OCI-LY1 (cell line): ENCODE measurements at regions not wholly inside any gene's neighbourhood (a gene's known extent, or its start where the extent isn't known, plus 50 kb on each side); places are given as distances from the start of the nearest gene placed in this dataset.

ENCODE experiments used
- H2AFZ ChIP-seq: fragments of 200-600 bp; sonication (generic), shearing (Covaris generic); 2 replicates; pipeline ENCODE4 v1.6.0; 2014; ENCODE audit warnings: antibody characterized with exemption, mild to moderate bottlenecking, low read length
- H3F3A ChIP-seq: fragments of 200-600 bp; sonication (generic), shearing (Covaris generic); 2 replicates; pipeline ENCODE4 v1.6.0; 2014; ENCODE audit warnings: mild to moderate bottlenecking, antibody characterized with exemption, low read length, moderate library complexity; ENCODE audit not compliant: insufficient read depth
- H3K27ac ChIP-seq: fragments of 200-600 bp; sonication (generic); 2 replicates; pipeline ENCODE4 v1.5.1; 2014; ENCODE audit warnings: low read length, mixed run types, mild to moderate bottlenecking, low read depth; ENCODE audit not compliant: poor library complexity, severe bottlenecking
- H3K27me3 ChIP-seq: fragments of 200-600 bp; sonication (generic); 2 replicates; pipeline ENCODE4 v1.6.0; 2014; ENCODE audit warnings: antibody characterized with exemption, mild to moderate bottlenecking, low read length, moderate library complexity; ENCODE audit not compliant: insufficient read depth
- H3K36me3 ChIP-seq: fragments of 200-600 bp; sonication (generic); 2 replicates; pipeline ENCODE4 v1.6.1; 2014; ENCODE audit warnings: mild to moderate bottlenecking, antibody characterized with exemption, low read length, moderate library complexity, mixed read lengths; ENCODE audit not compliant: insufficient read depth
- H3K4me1 ChIP-seq: fragments of 200-600 bp; sonication (generic); 2 replicates; pipeline ENCODE4 v1.5.1; 2014; ENCODE audit warnings: mild to moderate bottlenecking, low read length, moderate library complexity; ENCODE audit not compliant: insufficient read depth, severe bottlenecking
- H3K4me2 ChIP-seq: fragments of 200-600 bp; sonication (generic), shearing (Covaris generic); 2 replicates; pipeline ENCODE4 v1.6.1; 2014; ENCODE audit warnings: low read length
- H3K4me3 ChIP-seq: fragments of 200-600 bp; sonication (generic); 2 replicates; pipeline ENCODE4 v1.5.1; 2014; ENCODE audit warnings: low read length, low read depth, mild to moderate bottlenecking, mixed read lengths; ENCODE audit not compliant: poor library complexity, severe bottlenecking
- H3K79me2 ChIP-seq: fragments of 200-600 bp; shearing (Covaris generic); 2 replicates; pipeline ENCODE4 v1.6.1; 2016; ENCODE audit warnings: mixed run types, low read length, mixed read lengths; ENCODE audit not compliant: insufficient read depth
- H3K9ac ChIP-seq: fragments of 200-600 bp; sonication (generic), shearing (Covaris generic); 2 replicates; pipeline ENCODE4 v1.6.1; 2014; ENCODE audit warnings: mild to moderate bottlenecking, low read length, mixed read lengths
- H3K9me2 ChIP-seq: fragments of 200-600 bp; sonication (generic), shearing (Covaris generic); 2 replicates; pipeline ENCODE4 v1.6.1; 2014; ENCODE audit warnings: low read depth, mild to moderate bottlenecking, low read length, mixed read lengths
- H3K9me3 ChIP-seq: fragments of 200-600 bp; shearing (Covaris generic); 2 replicates; pipeline ENCODE4 v1.6.1; 2014; ENCODE audit warnings: low read length, mixed read lengths
- H4K20me1 ChIP-seq: fragments of 200-600 bp; sonication (generic), shearing (Covaris generic); 2 replicates; pipeline ENCODE4 v1.6.0; 2016; ENCODE audit warnings: mild to moderate bottlenecking, low read length; ENCODE audit not compliant: insufficient read depth
- EZH2 ChIP-seq: fragments of 200-600 bp; sonication (generic), shearing (Covaris generic); IDR thresholded peaks from 2 replicates; pipeline ENCODE4 v1.8.0; 2017; ENCODE audit warnings: borderline replicate concordance, mixed run types, mild to moderate bottlenecking, antibody characterized with exemption, low read length, moderate library complexity, mixed read lengths
- TF ChIP-seq, protein P1 (sequence below): fragments of 200-600 bp; sonication (generic), shearing (Covaris generic); IDR thresholded peaks from 2 replicates; pipeline ENCODE4 v1.5.1; 2017; ENCODE audit warnings: mild to moderate bottlenecking, antibody characterized with exemption, low read length, moderate library complexity, mixed read lengths

DNA sequence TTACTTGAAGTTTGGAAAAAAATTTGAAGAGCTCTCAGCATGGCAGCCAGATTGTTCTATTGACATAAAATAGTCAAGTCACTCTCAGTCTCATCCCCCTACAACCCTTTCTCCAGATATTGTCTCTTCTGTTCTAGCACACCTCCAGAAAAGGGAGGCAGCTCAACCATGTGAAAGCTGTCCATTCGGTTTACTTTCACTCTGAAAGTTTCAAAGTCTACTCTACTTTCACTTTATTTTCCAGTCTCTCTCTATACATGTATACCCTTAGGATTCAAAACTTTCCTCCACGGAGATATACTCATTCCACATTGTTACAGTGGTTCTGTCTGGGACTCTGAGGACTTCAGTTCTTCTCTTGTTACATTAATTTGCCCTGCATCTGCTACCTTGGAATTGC is 111.0 kb upstream of the STAC start:
- no peaks in the 10 kb centered on the region for H3F3A ChIP-seq
- no peaks in the 10 kb centered on the region for H3K79me2 ChIP-seq
- H3K4me3 ChIP-seq = no peak overlapping the region
- no peak overlapping the region for H3K27ac ChIP-seq
- H4K20me1 ChIP-seq = no peaks in the 10 kb centered on the region
- TF ChIP-seq EZH2 = no peak
- TF ChIP-seq, protein P1, sequence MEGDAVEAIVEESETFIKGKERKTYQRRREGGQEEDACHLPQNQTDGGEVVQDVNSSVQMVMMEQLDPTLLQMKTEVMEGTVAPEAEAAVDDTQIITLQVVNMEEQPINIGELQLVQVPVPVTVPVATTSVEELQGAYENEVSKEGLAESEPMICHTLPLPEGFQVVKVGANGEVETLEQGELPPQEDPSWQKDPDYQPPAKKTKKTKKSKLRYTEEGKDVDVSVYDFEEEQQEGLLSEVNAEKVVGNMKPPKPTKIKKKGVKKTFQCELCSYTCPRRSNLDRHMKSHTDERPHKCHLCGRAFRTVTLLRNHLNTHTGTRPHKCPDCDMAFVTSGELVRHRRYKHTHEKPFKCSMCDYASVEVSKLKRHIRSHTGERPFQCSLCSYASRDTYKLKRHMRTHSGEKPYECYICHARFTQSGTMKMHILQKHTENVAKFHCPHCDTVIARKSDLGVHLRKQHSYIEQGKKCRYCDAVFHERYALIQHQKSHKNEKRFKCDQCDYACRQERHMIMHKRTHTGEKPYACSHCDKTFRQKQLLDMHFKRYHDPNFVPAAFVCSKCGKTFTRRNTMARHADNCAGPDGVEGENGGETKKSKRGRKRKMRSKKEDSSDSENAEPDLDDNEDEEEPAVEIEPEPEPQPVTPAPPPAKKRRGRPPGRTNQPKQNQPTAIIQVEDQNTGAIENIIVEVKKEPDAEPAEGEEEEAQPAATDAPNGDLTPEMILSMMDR = no peak
- H3K9me2 ChIP-seq = no peaks in the 10 kb centered on the region
- H3K4me2 ChIP-seq = no peak overlapping the region
- no peaks in the 10 kb centered on the region for H3K27me3 ChIP-seq
- no peaks in the 10 kb centered on the region for H3K9me3 ChIP-seq
- no peaks in the 10 kb centered on the region for H3K36me3 ChIP-seq
- no peaks in the 10 kb centered on the region for H3K4me1 ChIP-seq
- H3K9ac ChIP-seq = no peak overlapping the region
- no peak overlapping the region for H2AFZ ChIP-seq

GRCh38 chr3:36282766-36283165 is 97.5 kb upstream of the STAC start:
- Histone ChIP-seq H3K27ac (no peak overlapping the region), H3K79me2 (no peaks in the 10 kb centered on the region), H3K4me1 (no peaks in the 10 kb centered on the region), H3F3A (no peaks in the 10 kb centered on the region), H3K4me3 (no peak overlapping the region), H4K20me1 (no peaks in the 10 kb centered on the region), H3K9me2 (no peaks in the 10 kb centered on the region), H2AFZ (no peak overlapping the region), H3K36me3 (no peaks in the 10 kb centered on the region), H3K9me3 (no peaks in the 10 kb centered on the region), H3K9ac (no peak overlapping the region), H3K4me2 (no peak overlapping the region), H3K27me3 (no peaks in the 10 kb centered on the region)
- no peak for TF ChIP-seq EZH2
- TF ChIP-seq, protein P1 = no peak

GRCh38 chr3:36295296-36295695 is 85.0 kb upstream of the STAC start:
- no peak overlapping the region for H3K4me2 ChIP-seq
- TF ChIP-seq, protein P1 = no peak
- no peaks in the 10 kb centered on the region for H3F3A ChIP-seq
- H4K20me1 ChIP-seq = no peaks in the 10 kb centered on the region
- H3K4me3 ChIP-seq = no peak overlapping the region
- H3K79me2 ChIP-seq = no peaks in the 10 kb centered on the region
- H2AFZ ChIP-seq = no peak overlapping the region
- H3K9me2 ChIP-seq = no peaks in the 10 kb centered on the region
- no peak overlapping the region for H3K9ac ChIP-seq
- H3K4me1 ChIP-seq = no peaks in the 10 kb centered on the region
- no peak overlapping the region for H3K27ac ChIP-seq
- no peaks in the 10 kb centered on the region for H3K9me3 ChIP-seq
- no peaks in the 10 kb centered on the region for H3K27me3 ChIP-seq
- no peaks in the 10 kb centered on the region for H3K36me3 ChIP-seq
